Astrocyte (in vitro differentiated cells and primary cell): ENCODE measurements at regions not wholly inside any gene's neighbourhood (a gene's known extent, or its start where the extent isn't known, plus 50 kb on each side); places are given as distances from the start of the nearest gene placed in this dataset.

ENCODE experiments used
- DNase-seq: peaks from one replicate; pipeline ENCODE4 v3.0.0-alpha.2; 2010; ENCODE audit warnings: low read depth
- FAIRE-seq: peaks from 2 replicates; lab custom pipeline; 2011; peaks lifted over from hg19 to GRCh38; lab: Jason Lieb, UNC
- H2AFZ ChIP-seq: 2 replicates; pipeline ENCODE4 v1.6.0; 2012; ENCODE audit warnings: low read depth, low read length, inconsistent platforms
- H3K27ac ChIP-seq: 2 replicates; pipeline ENCODE4 v1.5.1; 2011; ENCODE audit warnings: low read depth, low read length, inconsistent platforms
- H3K27me3 ChIP-seq: 2 replicates; pipeline ENCODE4 v1.6.0; 2011; ENCODE audit warnings: low read length, inconsistent platforms; ENCODE audit not compliant: insufficient read depth
- H3K36me3 ChIP-seq: 2 replicates; pipeline ENCODE4 v1.5.1; 2011; ENCODE audit warnings: low read length, inconsistent platforms; ENCODE audit not compliant: insufficient read depth
- H3K4me1 ChIP-seq: 2 replicates; pipeline ENCODE4 v1.5.1; 2011; ENCODE audit warnings: low read length, inconsistent platforms; ENCODE audit not compliant: insufficient read depth
- H3K4me2 ChIP-seq: 2 replicates; pipeline ENCODE4 v1.6.0; 2012; ENCODE audit warnings: low read length, inconsistent platforms
- H3K4me3 ChIP-seq: 2 replicates; pipeline ENCODE4 v1.5.1; 2011; ENCODE audit warnings: low read depth, mild to moderate bottlenecking, low read length, inconsistent platforms; ENCODE audit not compliant: insufficient read depth
- H3K79me2 ChIP-seq: 2 replicates; pipeline ENCODE4 v1.6.0; 2012; ENCODE audit warnings: mild to moderate bottlenecking, low read length, inconsistent platforms; ENCODE audit not compliant: insufficient read depth
- H3K9ac ChIP-seq: 2 replicates; pipeline ENCODE4 v1.6.0; 2012; ENCODE audit warnings: mild to moderate bottlenecking, low read length, inconsistent platforms
- H3K9me3 ChIP-seq: 2 replicates; pipeline ENCODE4 v1.5.1; 2012; ENCODE audit warnings: low read depth, mild to moderate bottlenecking, low read length, inconsistent platforms; ENCODE audit not compliant: insufficient read depth
- H4K20me1 ChIP-seq: 2 replicates; pipeline ENCODE4 v1.6.0; 2012; ENCODE audit warnings: low read length, inconsistent platforms; ENCODE audit not compliant: insufficient read depth
- H3K27ac Mint-ChIP-seq: one replicate; pipeline ENCODE4 v1.8.0; 2021; ENCODE audit warnings: mild to moderate bottlenecking, mixed read lengths; ENCODE audit not compliant: unreplicated experiment
- H3K27me3 Mint-ChIP-seq: one replicate; pipeline ENCODE4 v1.8.0; 2021; ENCODE audit warnings: low read depth, mixed read lengths; ENCODE audit not compliant: unreplicated experiment
- H3K36me3 Mint-ChIP-seq: one replicate; pipeline ENCODE4 v1.8.0; 2021; ENCODE audit warnings: low read depth, mixed read lengths; ENCODE audit not compliant: unreplicated experiment
- H3K4me1 Mint-ChIP-seq: one replicate; pipeline ENCODE4 v1.8.0; 2021; ENCODE audit warnings: low read depth, mixed read lengths; ENCODE audit not compliant: unreplicated experiment
- H3K4me3 Mint-ChIP-seq: one replicate; pipeline ENCODE4 v1.8.0; 2021; ENCODE audit warnings: mild to moderate bottlenecking, moderate library complexity, mixed read lengths; ENCODE audit not compliant: unreplicated experiment
- H3K9me3 Mint-ChIP-seq: one replicate; pipeline ENCODE4 v1.8.0; 2021; ENCODE audit warnings: mild to moderate bottlenecking, mixed read lengths; ENCODE audit not compliant: unreplicated experiment
- CTCF ChIP-seq: IDR thresholded peaks from 2 replicates; pipeline ENCODE4 v1.5.1; 2011; ENCODE audit warnings: low read depth, mild to moderate bottlenecking, inconsistent platforms, low read length, moderate library complexity; ENCODE audit not compliant: insufficient read depth
- EZH2 ChIP-seq: IDR thresholded peaks from 2 replicates; pipeline ENCODE4 v1.6.1; 2012; ENCODE audit warnings: mild to moderate bottlenecking, low read length, inconsistent platforms; ENCODE audit not compliant: insufficient read depth

GRCh38 chr1:105556266-105556665 lies 1500.2 kb upstream of the PRMT6 start:
- H2AFZ ChIP-seq: no peak overlapping the region
- H3K27ac Mint-ChIP-seq: no peak overlapping the region
- no peak overlapping the region for H3K4me3 Mint-ChIP-seq

GRCh38 chr1:105558023-105558422 lies 1498.5 kb upstream of the PRMT6 start:
- no peak for DNase-seq
- Histone ChIP-seq H3K9me3 (no peaks in the 10 kb centered on the region), H4K20me1 (no peaks in the 10 kb centered on the region), H3K4me2 (no peak overlapping the region), H3K9ac (no peak overlapping the region), H3K36me3 (no peaks in the 10 kb centered on the region), H3K4me3 (no peak overlapping the region), H2AFZ (no peak overlapping the region), H3K79me2 (no peaks in the 10 kb centered on the region), H3K4me1 (no peaks in the 10 kb centered on the region), H3K27me3 (no peaks in the 10 kb centered on the region), H3K27ac (no peak overlapping the region)
- Mint-ChIP-seq H3K27me3 (no peaks in the 10 kb centered on the region), H3K4me1 (no peaks in the 10 kb centered on the region), H3K36me3 (no peaks in the 10 kb centered on the region), H3K27ac (no peak overlapping the region), H3K9me3 (no peaks in the 10 kb centered on the region), H3K4me3 (no peak overlapping the region)
- TF ChIP-seq CTCF (no peak), EZH2 (no peak)
- FAIRE-seq: no peak

More at GRCh38 chr1:105556266-105556665, 1500.2 kb upstream of the PRMT6 start:
- Mint-ChIP-seq H3K9me3 (no peaks in the 10 kb centered on the region), H3K36me3 (no peaks in the 10 kb centered on the region), H3K4me1 (no peaks in the 10 kb centered on the region), H3K27me3 (no peaks in the 10 kb centered on the region)
- Histone ChIP-seq H3K79me2 (no peaks in the 10 kb centered on the region), H3K9ac (no peak overlapping the region), H3K27ac (no peak overlapping the region), H3K36me3 (no peaks in the 10 kb centered on the region), H3K27me3 (no peaks in the 10 kb centered on the region), H3K4me3 (no peak overlapping the region), H3K4me1 (no peaks in the 10 kb centered on the region), H3K4me2 (no peak overlapping the region), H3K9me3 (no peaks in the 10 kb centered on the region), H4K20me1 (no peaks in the 10 kb centered on the region)
- no peak for DNase-seq
- TF ChIP-seq EZH2: no peak
- no peak for TF ChIP-seq CTCF
- no peak for FAIRE-seq

GRCh38 chr1:105565006-105565405 lies 1491.5 kb upstream of the PRMT6 start:
- Mint-ChIP-seq H3K36me3 (no peaks in the 10 kb centered on the region), H3K27me3 (no peaks in the 10 kb centered on the region), H3K9me3 (no peaks in the 10 kb centered on the region), H3K4me3 (no peak overlapping the region), H3K27ac (no peak overlapping the region), H3K4me1 (no peaks in the 10 kb centered on the region)
- Histone ChIP-seq H3K4me2 (no peak overlapping the region), H3K4me3 (no peak overlapping the region), H3K4me1 (no peaks in the 10 kb centered on the region), H2AFZ (no peak overlapping the region), H3K27ac (no peak overlapping the region), H3K27me3 (no peaks in the 10 kb centered on the region), H4K20me1 (no peaks in the 10 kb centered on the region), H3K36me3 (no peaks in the 10 kb centered on the region), H3K79me2 (no peaks in the 10 kb centered on the region), H3K9me3 (no peaks in the 10 kb centered on the region), H3K9ac (no peak overlapping the region)
- TF ChIP-seq EZH2 (no peak), CTCF (no peak)
- FAIRE-seq (no peak), DNase-seq (no peak)
